Peyer's patch (tissue), 4 donors: ENCODE measurements at regions not wholly inside any gene's neighbourhood (a gene's known extent, or its start where the extent isn't known, plus 50 kb on each side); places are given as distances from the start of the nearest gene placed in this dataset.

Source experiments
- CTCF ChIP-seq, 6 experiments: fragments of 450-650 bp in 4 of 6; fragments of 200-600 bp in 2 of 6; sonication (generic) in 1 of 6; IDR thresholded peaks; one replicate each; pipeline ENCODE4 v1.5.1; 2017 to 2019; ENCODE audit warnings: antibody characterized with exemption in 6 of 6, mild to moderate bottlenecking in 3 of 6, moderate library complexity in 1 of 6
- POLR2A ChIP-seq, 2 donors: fragments of 450-650 bp; IDR thresholded peaks; one replicate each; pipeline ENCODE4 v1.5.1; 2017; ENCODE audit warnings: antibody characterized with exemption in 2 of 2, mild to moderate bottlenecking in 2 of 2, moderate library complexity in 2 of 2

GRCh38 chr20:43839793-43840199 is 74.9 kb upstream of the TOX2 start:
- TF ChIP-seq CTCF (IDR thresholded peaks at IDR 0.05) (no peak), POLR2A (IDR thresholded peaks at IDR 0.05) (no peak)
